ENCODE measurements at regions not wholly inside any gene's neighbourhood (a gene's known extent, or its start where the extent isn't known, plus 50 kb on each side); places are given as distances from the start of the nearest gene placed in this dataset.
"Not testable (repeated sequence)": the region's sequence is repeated elsewhere in the genome, so short reads cannot be mapped to it uniquely, and the experiment has no call there.

- Histone ChIP-seq H3K27me3 (no peaks in the 10 kb centered on the region), H3K9me3 (no peaks in the 10 kb centered on the region), H3K4me1 (ENCODE audit: insufficient read depth) (no peaks in the 10 kb centered on the region), H3K36me3 (no peaks in the 10 kb centered on the region), H3K4me3 (no peak overlapping the region), H3K27ac (no peak overlapping the region)
- intact Hi-C loops (cut with DNase I) = no loop called here
- WGBS, 3 donors = 83 to 91% (median 86%) methylated on average over 3 of the region's 3 CpGs
- DNase-seq = no peak
- TF ChIP-seq CTCF (IDR thresholded peaks at IDR 0.05) = no peak
- TF ChIP-seq EP300 (IDR thresholded peaks at IDR 0.05) = no peak
- no peak for TF ChIP-seq POLR2A (IDR thresholded peaks at IDR 0.05)
Measured at GRCh38 chr7:84857336-84857735, 329.5 kb downstream of the SEMA3D start.

GRCh38 chr7:84855758-84856157, 331.1 kb downstream of the SEMA3D start:
- TF ChIP-seq CTCF (IDR thresholded peaks at IDR 0.05) (no peak), POLR2A (IDR thresholded peaks at IDR 0.05) (no peak), EP300 (IDR thresholded peaks at IDR 0.05) (no peak)
- intact Hi-C loops (cut with DNase I) = no loop called here

GRCh38 chr7:84848974-84849372, 337.9 kb downstream of the SEMA3D start:
- intact Hi-C loops (cut with DNase I) = not testable (repeated sequence)

More at GRCh38 chr7:84855758-84856157, 331.1 kb downstream of the SEMA3D start:
- Histone ChIP-seq H3K9me3 (no peaks in the 10 kb centered on the region), H3K36me3 (no peaks in the 10 kb centered on the region), H3K27ac (no peak overlapping the region), H3K4me1 (ENCODE audit: insufficient read depth) (no peaks in the 10 kb centered on the region), H3K4me3 (no peak overlapping the region), H3K27me3 (no peaks in the 10 kb centered on the region)
- DNase-seq = no peak

GRCh38 chr7:84848219-84848973, 338.5 kb downstream of the SEMA3D start:
- Histone ChIP-seq H3K9me3 (no peaks in the 10 kb centered on the region), H3K27me3 (no peaks in the 10 kb centered on the region), H3K4me1 (ENCODE audit: insufficient read depth) (no peaks in the 10 kb centered on the region), H3K4me3 (no peak overlapping the region), H3K36me3 (no peaks in the 10 kb centered on the region), H3K27ac (no peak overlapping the region)
- intact Hi-C loops (cut with DNase I) = no loop called here
- DNase-seq = no peak
- TF ChIP-seq POLR2A (IDR thresholded peaks at IDR 0.05) (no peak), EP300 (IDR thresholded peaks at IDR 0.05) (no peak)

More at GRCh38 chr7:84848974-84849372, 337.9 kb downstream of the SEMA3D start:
- not testable (repeated sequence) for H3K27me3 ChIP-seq; H3K9me3 ChIP-seq; H3K4me1 ChIP-seq (ENCODE audit: insufficient read depth); DNase-seq; H3K4me3 ChIP-seq; H3K27ac ChIP-seq; H3K36me3 ChIP-seq

- Histone ChIP-seq H3K4me3 (no peak overlapping the region), H3K27me3 (no peaks in the 10 kb centered on the region), H3K9me3 (no peaks in the 10 kb centered on the region), H3K4me1 (ENCODE audit: insufficient read depth) (no peaks in the 10 kb centered on the region), H3K36me3 (no peaks in the 10 kb centered on the region), H3K27ac (no peak overlapping the region)
- no peak for DNase-seq
- WGBS, 3 donors = 44 to 59% (median 46%) methylated on average over 3 of the region's 3 CpGs
- TF ChIP-seq POLR2A (IDR thresholded peaks at IDR 0.05) (no peak), CTCF (IDR thresholded peaks at IDR 0.05) (no peak), EP300 (IDR thresholded peaks at IDR 0.05) (no peak)
- intact Hi-C loops (cut with DNase I) = no loop called here
Measured at GRCh38 chr7:84847790-84848189, 339.1 kb downstream of the SEMA3D start.

All from ovary (tissue), 7 donors.